Activated B cell treated with CpG ODN at 0.5 μM for 24 hours (primary cell): ENCODE measurements at regions not wholly inside any gene's neighbourhood (a gene's known extent, or its start where the extent isn't known, plus 50 kb on each side); places are given as distances from the start of the nearest gene placed in this dataset.

Experiments used
- ATAC-seq: fragments of 200-7000 bp; cut with Tn5 transposase; one replicate; pipeline ENCODE4 v1.10.0; 2021; ENCODE audit warnings: low read depth, mild to moderate bottlenecking, moderate library complexity
- CTCF ChIA-PET: fragments of 350-600 bp; sonication (Branson Sonifier 250); formaldehyde crosslinking; loops from one replicate; lab custom pipeline; 2021; ENCODE audit warnings: antibody characterized with exemption; lab: Charles Lee
- POLR2A ChIA-PET: fragments of 350-600 bp; sonication (Branson Sonifier 250); formaldehyde crosslinking; loops from one replicate; lab custom pipeline; 2021; ENCODE audit warnings: antibody characterized with exemption; lab: Charles Lee
- DNase-seq: peaks from one replicate; pipeline ENCODE4 v3.0.0; 2022
- H3K27ac Mint-ChIP-seq: one replicate; pipeline ENCODE4 v1.8.0; 2020; ENCODE audit warnings: mixed read lengths
- H3K27me3 Mint-ChIP-seq: one replicate; pipeline ENCODE4 v1.8.0; 2021; ENCODE audit warnings: mixed read lengths
- H3K36me3 Mint-ChIP-seq: one replicate; pipeline ENCODE4 v1.8.0; 2021; ENCODE audit warnings: low read depth, mixed read lengths
- H3K4me1 Mint-ChIP-seq: one replicate; pipeline ENCODE4 v1.8.0; 2021; ENCODE audit warnings: mixed read lengths
- H3K4me3 Mint-ChIP-seq: one replicate; pipeline ENCODE4 v1.8.0; 2020; ENCODE audit warnings: mild to moderate bottlenecking, mixed read lengths
- H3K9me3 Mint-ChIP-seq: one replicate; pipeline ENCODE4 v1.8.0; 2020; ENCODE audit warnings: mixed read lengths
- intact Hi-C: fragments of 100-400 bp; cut with micrococcal nuclease; formaldehyde crosslinking; loops from one replicate; pipeline ENCODE4 v1.15.1; 2024
- TF ChIP-seq, protein P1 (sequence below): fragments of 200-600 bp; IDR thresholded peaks from one replicate; pipeline ENCODE4 v1.8.0; 2022; ENCODE audit warnings: antibody characterized with exemption, mild to moderate bottlenecking

DNA sequence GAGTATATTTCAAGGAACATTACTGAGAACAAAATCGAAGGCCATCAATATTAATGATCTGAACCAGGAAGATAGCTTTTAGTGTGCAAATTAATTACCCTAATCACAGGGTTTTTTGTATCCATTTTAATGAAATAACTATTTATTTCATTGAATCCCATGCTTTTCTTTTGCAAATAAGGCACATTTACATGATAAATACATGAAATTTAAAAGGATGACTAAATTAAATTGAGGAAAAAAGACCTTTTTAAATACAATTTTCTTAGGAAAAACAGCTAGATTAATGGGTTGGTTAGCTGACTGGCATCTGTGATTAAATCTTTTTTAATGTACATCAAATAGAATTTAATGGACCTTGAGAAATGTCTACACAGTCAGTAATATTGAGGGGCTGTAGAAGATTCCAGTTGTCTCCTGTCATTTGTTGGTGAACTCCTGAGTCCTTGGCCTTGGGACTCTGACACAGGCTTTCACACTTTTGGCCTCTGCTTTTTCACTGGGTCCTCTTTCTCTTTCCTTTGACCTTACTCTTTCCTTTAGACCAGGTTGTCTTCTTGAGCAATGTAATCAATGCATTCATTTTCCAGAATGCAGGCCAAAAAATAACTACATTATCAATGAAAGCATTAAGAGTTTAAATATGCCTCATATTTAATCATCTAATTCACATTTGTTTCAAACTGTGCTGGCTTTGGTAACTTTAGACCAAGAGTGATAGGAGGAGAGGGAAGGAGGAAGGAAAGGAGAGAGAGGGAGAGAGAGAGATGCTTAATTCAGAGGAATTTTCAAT, 511.5 kb downstream of the ZNF608 start:
- POLR2A ChIA-PET: no interaction called here
- CTCF ChIA-PET: no interaction called here
- ATAC-seq: no peak

DNA sequence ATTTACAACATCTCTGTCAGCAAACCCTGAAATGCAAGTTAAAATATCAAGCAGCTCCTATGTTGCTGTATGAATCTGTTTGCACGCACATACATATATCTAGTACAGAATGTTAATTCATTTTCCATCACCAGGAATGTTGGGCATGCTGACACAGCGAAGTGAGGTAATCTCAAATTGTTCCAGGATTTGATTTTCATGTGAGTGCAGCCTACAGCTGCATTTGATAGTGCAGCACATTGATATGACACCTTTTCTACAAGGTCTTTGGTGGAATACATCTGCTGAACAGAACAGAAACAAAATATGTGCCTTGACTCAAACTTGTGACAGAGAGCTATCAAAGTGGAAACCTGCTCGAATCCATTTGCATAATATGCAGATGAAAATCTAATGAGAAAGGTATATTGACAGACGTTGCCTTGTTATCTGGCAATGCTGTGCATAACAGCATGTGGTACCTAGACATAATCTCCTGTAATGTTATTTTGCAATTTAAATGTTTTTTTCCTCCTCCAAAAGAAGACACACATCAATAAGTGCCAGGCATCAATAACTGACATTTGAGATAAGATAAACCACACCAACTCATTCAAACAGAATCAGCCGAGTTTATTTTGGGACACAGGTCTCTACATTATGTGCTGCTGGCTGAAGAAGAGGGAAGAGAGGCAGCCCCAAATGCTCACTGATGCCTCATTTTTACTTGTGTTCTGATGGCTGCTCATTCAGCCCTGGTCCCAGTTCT, 512.2 kb downstream of the ZNF608 start:
- no peak for DNase-seq
- intact Hi-C loops: no loop called here
- Mint-ChIP-seq H3K4me3 (no peak overlapping the region), H3K4me1 (peaks cover 29% of the 10 kb centered on the region), H3K36me3 (no peaks in the 10 kb centered on the region), H3K9me3 (no peaks in the 10 kb centered on the region), H3K27ac (no peak overlapping the region), H3K27me3 (no peaks in the 10 kb centered on the region)
- TF ChIP-seq, protein P1, sequence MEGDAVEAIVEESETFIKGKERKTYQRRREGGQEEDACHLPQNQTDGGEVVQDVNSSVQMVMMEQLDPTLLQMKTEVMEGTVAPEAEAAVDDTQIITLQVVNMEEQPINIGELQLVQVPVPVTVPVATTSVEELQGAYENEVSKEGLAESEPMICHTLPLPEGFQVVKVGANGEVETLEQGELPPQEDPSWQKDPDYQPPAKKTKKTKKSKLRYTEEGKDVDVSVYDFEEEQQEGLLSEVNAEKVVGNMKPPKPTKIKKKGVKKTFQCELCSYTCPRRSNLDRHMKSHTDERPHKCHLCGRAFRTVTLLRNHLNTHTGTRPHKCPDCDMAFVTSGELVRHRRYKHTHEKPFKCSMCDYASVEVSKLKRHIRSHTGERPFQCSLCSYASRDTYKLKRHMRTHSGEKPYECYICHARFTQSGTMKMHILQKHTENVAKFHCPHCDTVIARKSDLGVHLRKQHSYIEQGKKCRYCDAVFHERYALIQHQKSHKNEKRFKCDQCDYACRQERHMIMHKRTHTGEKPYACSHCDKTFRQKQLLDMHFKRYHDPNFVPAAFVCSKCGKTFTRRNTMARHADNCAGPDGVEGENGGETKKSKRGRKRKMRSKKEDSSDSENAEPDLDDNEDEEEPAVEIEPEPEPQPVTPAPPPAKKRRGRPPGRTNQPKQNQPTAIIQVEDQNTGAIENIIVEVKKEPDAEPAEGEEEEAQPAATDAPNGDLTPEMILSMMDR: no peak
- CTCF ChIA-PET: no interaction called here
- POLR2A ChIA-PET: no interaction called here
- ATAC-seq: no peak

More for the DNA sequence above, 511.5 kb downstream of the ZNF608 start:
- intact Hi-C loops: no loop called here
- no peaks in the 10 kb centered on the region for H3K9me3 Mint-ChIP-seq
- no peaks in the 10 kb centered on the region for H3K36me3 Mint-ChIP-seq
- TF ChIP-seq, protein P1: no peak
- H3K27ac Mint-ChIP-seq: no peak overlapping the region
- DNase-seq: no peak
- peaks cover 29% of the 10 kb centered on the region for H3K4me1 Mint-ChIP-seq
- H3K4me3 Mint-ChIP-seq: no peak overlapping the region
- no peaks in the 10 kb centered on the region for H3K27me3 Mint-ChIP-seq

DNA sequence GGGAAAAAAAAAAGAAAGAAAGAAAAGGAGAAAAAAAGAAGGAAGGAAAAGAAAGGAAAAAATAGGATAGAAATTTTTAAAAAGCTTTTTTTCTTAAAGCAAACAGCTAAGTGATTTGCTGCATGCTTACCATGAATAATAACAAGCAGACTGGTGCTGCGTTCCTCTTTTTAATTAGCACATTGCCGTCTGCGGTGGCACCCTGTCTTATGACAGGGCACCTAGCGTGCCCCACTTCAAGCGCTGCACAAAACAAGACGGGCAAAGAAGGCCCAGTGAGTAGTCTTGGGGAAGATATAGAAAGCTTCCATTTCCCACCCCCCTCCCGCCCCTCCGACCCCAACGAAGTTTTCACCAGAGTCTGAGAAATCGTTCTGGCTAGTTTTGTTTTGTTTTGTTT, 513.9 kb downstream of the ZNF608 start:
- Mint-ChIP-seq H3K4me3 (no peak overlapping the region), H3K27me3 (no peaks in the 10 kb centered on the region), H3K36me3 (no peaks in the 10 kb centered on the region), H3K27ac (no peak overlapping the region), H3K4me1 (peaks cover 29% of the 10 kb centered on the region), H3K9me3 (peaks cover 2% of the 10 kb centered on the region)
- TF ChIP-seq, protein P1: no peak
- POLR2A ChIA-PET: no interaction called here
- ATAC-seq: peak; percentile 45
- no peak for DNase-seq
- CTCF ChIA-PET: interaction anchor here (0.6 kb wide), 1 partner anchor 1101 kb away, joined by 5 read pairs; no protein-coding TSS in a partner anchor
- intact Hi-C loops: no loop called here

DNA sequence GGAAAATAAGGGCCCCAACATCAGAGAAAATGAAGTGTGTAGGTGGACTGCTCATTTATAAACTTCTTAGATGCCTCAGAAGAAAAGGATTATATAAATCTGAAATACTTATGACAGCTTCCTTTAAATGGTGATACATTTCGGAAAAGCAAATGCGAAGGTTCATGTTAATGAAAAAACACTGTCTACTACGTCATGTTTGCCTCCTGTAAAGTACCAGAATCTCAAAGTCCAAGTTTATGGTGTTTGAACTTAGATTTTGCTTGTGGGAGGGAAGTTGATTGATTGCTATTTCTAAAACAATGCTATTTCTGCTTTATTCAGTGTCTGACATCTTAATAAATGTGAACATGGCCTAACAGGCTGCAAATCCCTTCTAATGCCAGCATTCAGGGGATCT, 514.6 kb downstream of the ZNF608 start:
- H3K36me3 Mint-ChIP-seq: no peaks in the 10 kb centered on the region
- POLR2A ChIA-PET: no interaction called here
- ATAC-seq (no peak), DNase-seq (no peak)
- intact Hi-C loops: no loop called here
- no peak overlapping the region for H3K4me3 Mint-ChIP-seq
- H3K4me1 Mint-ChIP-seq: peaks cover 29% of the 10 kb centered on the region
- peaks cover 2% of the 10 kb centered on the region for H3K9me3 Mint-ChIP-seq
- TF ChIP-seq, protein P1: no peak
- no peaks in the 10 kb centered on the region for H3K27me3 Mint-ChIP-seq
- CTCF ChIA-PET: interaction anchor here (0.8 kb wide), 1 partner anchor 414 kb away, joined by 3 read pairs; no protein-coding TSS in a partner anchor
- no peak overlapping the region for H3K27ac Mint-ChIP-seq

DNA sequence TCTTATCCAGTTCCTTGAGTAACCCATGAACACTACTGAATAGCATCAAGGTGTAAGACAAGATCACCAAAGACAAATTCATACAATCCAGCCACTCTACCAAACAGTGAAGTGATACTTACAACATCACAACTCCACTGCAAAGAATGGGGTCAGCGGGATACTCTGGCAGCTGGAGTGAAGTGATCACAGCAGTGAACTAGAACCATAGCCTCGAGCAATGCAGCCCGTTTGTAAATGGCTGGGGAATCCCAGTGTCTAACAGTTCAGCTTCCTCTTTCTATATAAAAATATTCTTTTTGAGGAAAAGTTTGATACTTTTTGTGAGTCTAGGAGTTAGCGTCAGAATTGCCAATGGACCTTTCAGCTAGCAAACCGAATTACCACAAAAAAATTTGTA, 515.2 kb downstream of the ZNF608 start:
- ChIA-PET CTCF (interaction anchor here (0.8 kb wide), 1 partner anchor 415 kb away, joined by 3 read pairs; no protein-coding TSS in a partner anchor), POLR2A (no interaction called here)
- ATAC-seq (no peak), DNase-seq (no peak)
- Mint-ChIP-seq H3K4me1 (peaks cover 29% of the 10 kb centered on the region), H3K27me3 (no peaks in the 10 kb centered on the region), H3K9me3 (peaks cover 2% of the 10 kb centered on the region), H3K36me3 (no peaks in the 10 kb centered on the region), H3K4me3 (no peak overlapping the region), H3K27ac (no peak overlapping the region)
- TF ChIP-seq, protein P1: no peak
- intact Hi-C loops: no loop called here
